ENCODE measurements at regions not wholly inside any gene's neighbourhood (a gene's known extent, or its start where the extent isn't known, plus 50 kb on each side); places are given as distances from the start of the nearest gene placed in this dataset.

GRCh38 chr16:79748629-79749028, 148.1 kb upstream of the MAF start:
- Histone ChIP-seq H3K27me3 (ENCODE audit: insufficient read depth, low read length, poor library complexity, severe bottlenecking) (no peaks in the 10 kb centered on the region), H3K9me3 (ENCODE audit: insufficient read depth, low read depth, low read length) (no peaks in the 10 kb centered on the region; the same call in 1 of the 2 replicates), H3K9me2 (replicated peaks; ENCODE audit: low read depth, low read length) (no peaks in the 10 kb centered on the region), H2AFZ (ENCODE audit: low read length) (no peak overlapping the region), H3K4me3 (ENCODE audit: low read length, poor library complexity, severe bottlenecking) (no peak overlapping the region), H4K20me1 (ENCODE audit: insufficient read depth, low read length, poor library complexity, severe bottlenecking) (no peaks in the 10 kb centered on the region), H3K79me2 (ENCODE audit: insufficient read depth, low read length) (no peaks in the 10 kb centered on the region), H3K4me1 (ENCODE audit: insufficient read depth, low read length, poor library complexity, severe bottlenecking) (no peaks in the 10 kb centered on the region), H3K36me3 (ENCODE audit: insufficient read depth, low read length) (no peaks in the 10 kb centered on the region), H3F3A (ENCODE audit: low read depth) (no peaks in the 10 kb centered on the region), H3K9ac (ENCODE audit: low read depth, low read length, poor library complexity, severe bottlenecking) (no peak overlapping the region), H3K4me2 (ENCODE audit: low read depth, low read length, poor library complexity, severe bottlenecking) (no peak overlapping the region)
- no peak for TF ChIP-seq CTCF (conservative IDR thresholded peaks at IDR 0.05; ENCODE audit: low read length)
- no peak for TF ChIP-seq EZH2phosphoT487 (IDR thresholded peaks at IDR 0.05; ENCODE audit: borderline replicate concordance)

- H3K9ac ChIP-seq (ENCODE audit: low read depth, low read length, poor library complexity, severe bottlenecking) = no peak overlapping the region
- H3K9me2 ChIP-seq (replicated peaks; ENCODE audit: low read depth, low read length) = no peaks in the 10 kb centered on the region
- TF ChIP-seq EZH2phosphoT487 (IDR thresholded peaks at IDR 0.05; ENCODE audit: borderline replicate concordance) (no peak), CTCF (conservative IDR thresholded peaks at IDR 0.05; ENCODE audit: low read length) (no peak)
- H3K36me3 ChIP-seq (ENCODE audit: insufficient read depth, low read length) = no peaks in the 10 kb centered on the region
- no peaks in the 10 kb centered on the region for H3K4me1 ChIP-seq (ENCODE audit: insufficient read depth, low read length, poor library complexity, severe bottlenecking)
- H3K4me2 ChIP-seq (ENCODE audit: low read depth, low read length, poor library complexity, severe bottlenecking) = no peak overlapping the region
- no peak overlapping the region for H3K4me3 ChIP-seq (ENCODE audit: low read length, poor library complexity, severe bottlenecking)
- H4K20me1 ChIP-seq (ENCODE audit: insufficient read depth, low read length, poor library complexity, severe bottlenecking) = no peaks in the 10 kb centered on the region
- H3K27me3 ChIP-seq (ENCODE audit: insufficient read depth, low read length, poor library complexity, severe bottlenecking) = no peaks in the 10 kb centered on the region
- no peaks in the 10 kb centered on the region for H3K79me2 ChIP-seq (ENCODE audit: insufficient read depth, low read length)
- no peaks in the 10 kb centered on the region; the same call in 1 of the 2 replicates for H3K9me3 ChIP-seq (ENCODE audit: insufficient read depth, low read depth, low read length)
- H3F3A ChIP-seq (ENCODE audit: low read depth) = no peaks in the 10 kb centered on the region
- no peak overlapping the region for H2AFZ ChIP-seq (ENCODE audit: low read length)
Measured at GRCh38 chr16:79747688-79748087, 147.2 kb upstream of the MAF start.

GRCh38 chr16:79740252-79740651, 139.7 kb upstream of the MAF start:
- H3K36me3 ChIP-seq (ENCODE audit: insufficient read depth, low read length) = no peaks in the 10 kb centered on the region

More at GRCh38 chr16:79740252-79740651, 139.7 kb upstream of the MAF start:
- no peaks in the 10 kb centered on the region for H3K9me2 ChIP-seq (replicated peaks; ENCODE audit: low read depth, low read length)
- no peaks in the 10 kb centered on the region for H3K4me1 ChIP-seq (ENCODE audit: insufficient read depth, low read length, poor library complexity, severe bottlenecking)
- H4K20me1 ChIP-seq (ENCODE audit: insufficient read depth, low read length, poor library complexity, severe bottlenecking) = no peaks in the 10 kb centered on the region
- no peaks in the 10 kb centered on the region for H3K27me3 ChIP-seq (ENCODE audit: insufficient read depth, low read length, poor library complexity, severe bottlenecking)
- H3F3A ChIP-seq (ENCODE audit: low read depth) = no peaks in the 10 kb centered on the region
- no peaks in the 10 kb centered on the region for H3K9me3 ChIP-seq (ENCODE audit: insufficient read depth, low read depth, low read length)
- no peak overlapping the region for H3K4me2 ChIP-seq (ENCODE audit: low read depth, low read length, poor library complexity, severe bottlenecking)
- no peak overlapping the region for H2AFZ ChIP-seq (ENCODE audit: low read length)
- H3K9ac ChIP-seq (ENCODE audit: low read depth, low read length, poor library complexity, severe bottlenecking) = no peak overlapping the region
- H3K79me2 ChIP-seq (ENCODE audit: insufficient read depth, low read length) = no peaks in the 10 kb centered on the region
- TF ChIP-seq CTCF (conservative IDR thresholded peaks at IDR 0.05; ENCODE audit: low read length) (no peak), EZH2phosphoT487 (IDR thresholded peaks at IDR 0.05; ENCODE audit: borderline replicate concordance) (no peak)
- no peak overlapping the region for H3K4me3 ChIP-seq (ENCODE audit: low read length, poor library complexity, severe bottlenecking)
